ENCODE measurements at regions not wholly inside any gene's neighbourhood (a gene's known extent, or its start where the extent isn't known, plus 50 kb on each side); places are given as distances from the start of the nearest gene placed in this dataset.

- TF ChIP-seq, protein P1, sequence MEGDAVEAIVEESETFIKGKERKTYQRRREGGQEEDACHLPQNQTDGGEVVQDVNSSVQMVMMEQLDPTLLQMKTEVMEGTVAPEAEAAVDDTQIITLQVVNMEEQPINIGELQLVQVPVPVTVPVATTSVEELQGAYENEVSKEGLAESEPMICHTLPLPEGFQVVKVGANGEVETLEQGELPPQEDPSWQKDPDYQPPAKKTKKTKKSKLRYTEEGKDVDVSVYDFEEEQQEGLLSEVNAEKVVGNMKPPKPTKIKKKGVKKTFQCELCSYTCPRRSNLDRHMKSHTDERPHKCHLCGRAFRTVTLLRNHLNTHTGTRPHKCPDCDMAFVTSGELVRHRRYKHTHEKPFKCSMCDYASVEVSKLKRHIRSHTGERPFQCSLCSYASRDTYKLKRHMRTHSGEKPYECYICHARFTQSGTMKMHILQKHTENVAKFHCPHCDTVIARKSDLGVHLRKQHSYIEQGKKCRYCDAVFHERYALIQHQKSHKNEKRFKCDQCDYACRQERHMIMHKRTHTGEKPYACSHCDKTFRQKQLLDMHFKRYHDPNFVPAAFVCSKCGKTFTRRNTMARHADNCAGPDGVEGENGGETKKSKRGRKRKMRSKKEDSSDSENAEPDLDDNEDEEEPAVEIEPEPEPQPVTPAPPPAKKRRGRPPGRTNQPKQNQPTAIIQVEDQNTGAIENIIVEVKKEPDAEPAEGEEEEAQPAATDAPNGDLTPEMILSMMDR (IDR thresholded peaks at IDR 0.05): no peak
- TF ChIP-seq POLR2A (IDR thresholded peaks at IDR 0.05; ENCODE audit: low read depth): no peak
Measured at GRCh38 chr16:54805648-54806047, 125.0 kb upstream of the IRX5 start.
